SKM-1 (cell line): ENCODE measurements at regions not wholly inside any gene's neighbourhood (a gene's known extent, or its start where the extent isn't known, plus 50 kb on each side); places are given as distances from the start of the nearest gene placed in this dataset.
"Not testable (repeated sequence)": the region's sequence is repeated elsewhere in the genome, so short reads cannot be mapped to it uniquely, and the experiment has no call there.

ENCODE experiments used
- DNase-seq: peaks from one replicate; lab custom pipeline; 2025; ENCODE audit not compliant: unreplicated experiment; lab: John Stamatoyannopoulos, UW

GRCh38 chr11:14573539-14574057 is 53.4 kb upstream of the PSMA1 start:
- DNase-seq = not testable (repeated sequence)

GRCh38 chr11:14577292-14577691 is 57.1 kb upstream of the PSMA1 start:
- no peak for DNase-seq

- DNase-seq = no peak
Measured at GRCh38 chr11:14577835-14578529, 57.8 kb upstream of the PSMA1 start.

GRCh38 chr11:14578541-14578956 is 58.4 kb upstream of the PSMA1 start:
- DNase-seq = peak; percentile 88

- no peak for DNase-seq
Measured at GRCh38 chr11:14579646-14580045, 59.5 kb upstream of the PSMA1 start.

GRCh38 chr11:14582793-14583192 is 60.8 kb upstream of the PDE3B start:
- DNase-seq = no peak

GRCh38 chr11:14583252-14584034 is 60.2 kb upstream of the PDE3B start:
- DNase-seq = no peak

GRCh38 chr11:14584035-14584363 is 59.6 kb upstream of the PDE3B start:
- DNase-seq = no peak

- DNase-seq = no peak
Measured at GRCh38 chr11:14584595-14584994, 59.0 kb upstream of the PDE3B start.

GRCh38 chr11:14585438-14585837 is 58.2 kb upstream of the PDE3B start:
- no peak for DNase-seq

GRCh38 chr11:14587258-14587657 is 56.3 kb upstream of the PDE3B start:
- DNase-seq = peak; percentile 37

GRCh38 chr11:14588681-14589080 is 54.9 kb upstream of the PDE3B start:
- DNase-seq = no peak

GRCh38 chr11:14589421-14589820 is 54.2 kb upstream of the PDE3B start:
- no peak for DNase-seq

GRCh38 chr11:14591046-14591445 is 52.6 kb upstream of the PDE3B start:
- not testable (repeated sequence) for DNase-seq

- no peak for DNase-seq
Measured at GRCh38 chr11:14593671-14594070, 49.9 kb upstream of the PDE3B start.
